Caco-2 (cell line): ENCODE measurements at regions not wholly inside any gene's neighbourhood (a gene's known extent, or its start where the extent isn't known, plus 50 kb on each side); places are given as distances from the start of the nearest gene placed in this dataset.

ENCODE experiments used
- BruUV-seq: library from RNA; stranded (reverse); fragments of 400-500 nt; replicated peaks from 2 replicates; lab custom pipeline; 2021; lab: Mats Ljungman, UMichigan
- CTCF ChIA-PET: fragments of 300-600 bp; sonication (Branson Sonifier 250); formaldehyde crosslinking; loops from one replicate; lab custom pipeline; 2022; ENCODE audit warnings: antibody characterized with exemption; lab: Charles Lee
- POLR2A ChIA-PET: fragments of 300-600 bp; sonication (Branson Sonifier 250); formaldehyde crosslinking; loops from one replicate; lab custom pipeline; 2022; ENCODE audit warnings: antibody characterized with exemption; lab: Charles Lee
- DNase-seq, 2 experiments: peaks; one replicate each; pipeline versions ENCODE4 v3.0.0 to v3.0.0-alpha.2; 2020 to 2022
- H3K27me3 ChIP-seq: replicated peaks from 2 replicates; pipeline ENCODE4 v1.6.0; 2011; ENCODE audit warnings: low read length; ENCODE audit not compliant: control insufficient read depth, insufficient read depth
- H3K36me3 ChIP-seq: 2 replicates; pipeline ENCODE4 v1.5.1; 2011; ENCODE audit warnings: low read length; ENCODE audit not compliant: control insufficient read depth, insufficient read depth
- H3K4me1 ChIP-seq: fragments of 250-450 bp; sonication (Bioruptor Pico); 2 replicates; pipeline ENCODE4 v1.5.1; 2020; ENCODE audit warnings: mild to moderate bottlenecking
- H3K4me3 ChIP-seq: 2 replicates; pipeline ENCODE4 v1.5.1; 2011; ENCODE audit warnings: low read depth, mild to moderate bottlenecking, control low read depth, low read length
- H3K9me3 ChIP-seq: fragments of 250-450 bp; sonication (Bioruptor Pico); 2 replicates; pipeline ENCODE4 v1.5.1; 2020; ENCODE audit warnings: mild to moderate bottlenecking, moderate library complexity
- H3K27ac Mint-ChIP-seq: one replicate; pipeline ENCODE4 v1.8.0; 2022; ENCODE audit warnings: mixed read lengths; ENCODE audit not compliant: unreplicated experiment
- H3K27me3 Mint-ChIP-seq: one replicate; pipeline ENCODE4 v1.8.0; 2022; ENCODE audit warnings: mixed read lengths; ENCODE audit not compliant: insufficient read depth, unreplicated experiment
- H3K36me3 Mint-ChIP-seq: one replicate; pipeline ENCODE4 v1.8.0; 2022; ENCODE audit warnings: mild to moderate bottlenecking, mixed read lengths; ENCODE audit not compliant: insufficient read depth, unreplicated experiment
- H3K4me1 Mint-ChIP-seq: one replicate; pipeline ENCODE4 v1.8.0; 2022; ENCODE audit warnings: low read depth, mixed read lengths; ENCODE audit not compliant: unreplicated experiment
- H3K4me3 Mint-ChIP-seq: one replicate; pipeline ENCODE4 v1.8.0; 2022; ENCODE audit warnings: mild to moderate bottlenecking, moderate library complexity, mixed read lengths; ENCODE audit not compliant: unreplicated experiment
- H3K9me3 Mint-ChIP-seq: one replicate; pipeline ENCODE4 v1.8.0; 2022; ENCODE audit warnings: mixed read lengths; ENCODE audit not compliant: unreplicated experiment
- CTCF ChIP-seq, 2 experiments: fragments of 200-600 bp in 1 of 2; IDR thresholded peaks; 1 replicate in 1 of 2; 2 replicates in 1 of 2; pipeline versions ENCODE4 v1.5.1 to v1.8.0; 2011 to 2022; ENCODE audit warnings: antibody characterized with exemption in 1 of 2, control low read depth in 1 of 2, inconsistent platforms in 1 of 2, low read depth in 1 of 2, low read length in 1 of 2, mild to moderate bottlenecking in 1 of 2, moderate library complexity in 1 of 2; ENCODE audit not compliant: insufficient read depth in 1 of 2, severe bottlenecking in 1 of 2, unreplicated experiment in 1 of 2
- intact Hi-C: fragments of 100-400 bp; cut with micrococcal nuclease; formaldehyde crosslinking; loops from one replicate; pipeline ENCODE4 v1.10.0; 2022; ENCODE audit not compliant: unreplicated experiment

GRCh38 chr12:90126125-90126524 lies 417.5 kb upstream of the ATP2B1 start:
- H3K36me3 ChIP-seq, result no peaks in the 10 kb centered on the region
- no TSS peak for BruUV-seq
- H3K9me3 Mint-ChIP-seq, result peaks cover 41% of the 10 kb centered on the region

GRCh38 chr12:90124914-90125313 lies 416.3 kb upstream of the ATP2B1 start:
- Mint-ChIP-seq H3K4me1 (peaks cover 13% of the 10 kb centered on the region), H3K9me3 (peaks cover 50% of the 10 kb centered on the region), H3K27ac (peak overlapping the region; percentile 60), H3K36me3 (peaks cover 15% of the 10 kb centered on the region), H3K4me3 (no peak overlapping the region), H3K27me3 (no peaks in the 10 kb centered on the region)
- BruUV-seq, result no TSS peak
- TF ChIP-seq CTCF (IDR thresholded peaks at IDR 0.05; ENCODE audit: insufficient read depth in 1 of 2, low read depth in 1 of 2, low read length in 1 of 2, severe bottlenecking in 1 of 2, unreplicated experiment in 1 of 2), result no peak
- H3K27me3 ChIP-seq, result no peaks in the 10 kb centered on the region
- ChIA-PET POLR2A (no interaction called here), CTCF (interaction anchor here (0.6 kb wide), 1 partner anchor 1318 kb away, joined by 3 read pairs; no protein-coding TSS in a partner anchor)
- H3K9me3 ChIP-seq, result peaks cover 20% of the 10 kb centered on the region
- intact Hi-C loops, result loop anchor here (5.0 kb wide), 1 partner anchor 137 kb away; no protein-coding TSS in a partner anchor
- H3K36me3 ChIP-seq, result no peaks in the 10 kb centered on the region
- no peak for DNase-seq
- H3K4me3 ChIP-seq, result no peak overlapping the region
- H3K4me1 ChIP-seq, result peaks cover 20% of the 10 kb centered on the region

More at GRCh38 chr12:90126125-90126524, 417.5 kb upstream of the ATP2B1 start:
- Mint-ChIP-seq H3K27me3 (no peaks in the 10 kb centered on the region), H3K4me1 (peaks cover 13% of the 10 kb centered on the region), H3K27ac (peak overlapping the region; percentile 3), H3K36me3 (peaks cover 15% of the 10 kb centered on the region), H3K4me3 (no peak overlapping the region)
- Histone ChIP-seq H3K4me3 (no peak overlapping the region), H3K4me1 (peaks cover 32% of the 10 kb centered on the region), H3K27me3 (no peaks in the 10 kb centered on the region), H3K9me3 (peaks cover 11% of the 10 kb centered on the region)
- no peak for TF ChIP-seq CTCF (IDR thresholded peaks at IDR 0.05; ENCODE audit: insufficient read depth in 1 of 2, low read depth in 1 of 2, low read length in 1 of 2, severe bottlenecking in 1 of 2, unreplicated experiment in 1 of 2)
- ChIA-PET CTCF (no interaction called here), POLR2A (no interaction called here)
- intact Hi-C loops, result loop anchor here (5.0 kb wide), 1 partner anchor 136 kb away; no protein-coding TSS in a partner anchor
- no peak for DNase-seq

GRCh38 chr12:90124289-90124688 lies 415.7 kb upstream of the ATP2B1 start:
- peaks cover 18% of the 10 kb centered on the region for H3K4me1 ChIP-seq
- H3K4me1 Mint-ChIP-seq, result peaks cover 13% of the 10 kb centered on the region
- H3K27ac Mint-ChIP-seq, result peak overlapping the region; percentile 60
- H3K27me3 Mint-ChIP-seq, result no peaks in the 10 kb centered on the region
- ChIA-PET CTCF (no interaction called here), POLR2A (no interaction called here)
- H3K36me3 Mint-ChIP-seq, result peaks cover 15% of the 10 kb centered on the region
- BruUV-seq, result no TSS peak
- intact Hi-C loops, result no loop called here
- H3K36me3 ChIP-seq, result no peaks in the 10 kb centered on the region
- no peak overlapping the region for H3K4me3 ChIP-seq
- peaks cover 56% of the 10 kb centered on the region for H3K9me3 Mint-ChIP-seq
- TF ChIP-seq CTCF (IDR thresholded peaks at IDR 0.05; ENCODE audit: insufficient read depth in 1 of 2, low read depth in 1 of 2, low read length in 1 of 2, severe bottlenecking in 1 of 2, unreplicated experiment in 1 of 2), result no peak
- DNase-seq, result no peak
- H3K4me3 Mint-ChIP-seq, result no peak overlapping the region
- peaks cover 20% of the 10 kb centered on the region for H3K9me3 ChIP-seq
- no peaks in the 10 kb centered on the region for H3K27me3 ChIP-seq
